ENCODE measurements at regions not wholly inside any gene's neighbourhood (a gene's known extent, or its start where the extent isn't known, plus 50 kb on each side); places are given as distances from the start of the nearest gene placed in this dataset.

GRCh38 chr6:80622641-80623040, 516.2 kb downstream of the BCKDHB start (continued):
- TF ChIP-seq ZBTB33 (IDR thresholded peaks at IDR 0.05; ENCODE audit: extremely low read depth, insufficient replicate concordance, low read length) (no peak), TCF7L2 (IDR thresholded peaks at IDR 0.05; ENCODE audit: borderline replicate concordance, extremely low read depth, insufficient read depth, insufficient read length) (no peak)

DNA sequence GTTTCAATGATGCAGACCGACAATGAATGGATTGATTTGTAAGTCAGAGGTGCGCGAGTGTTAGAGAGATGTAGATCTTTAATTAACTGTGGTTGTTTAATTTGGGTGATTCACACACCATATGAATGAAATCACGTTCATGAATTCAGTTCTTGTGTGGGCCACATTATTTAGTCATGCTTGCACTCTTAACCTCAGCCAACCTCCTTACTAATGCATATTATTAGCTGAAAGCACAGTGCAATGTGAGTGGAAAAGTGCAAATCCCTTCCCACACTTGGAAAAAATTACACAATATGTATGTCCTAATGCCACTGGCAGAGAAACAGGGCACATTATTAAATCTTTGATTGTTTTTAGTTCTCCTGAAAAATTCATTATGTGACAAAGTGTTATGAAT, 512.5 kb downstream of the BCKDHB start:
- Histone ChIP-seq H3K9me2 (ENCODE audit: insufficient read depth) (no peaks in the 10 kb centered on the region), H3K9me3 (ENCODE audit: control insufficient read depth in 1 of 2, insufficient read depth in 1 of 2, low read depth in 1 of 2, low read length in 2 of 2) (no peaks in the 10 kb centered on the region), H2AFZ (ENCODE audit: low read depth, low read length, poor library complexity, severe bottlenecking) (no peak overlapping the region), H3K27me3 (ENCODE audit: insufficient read depth, low read length) (no peaks in the 10 kb centered on the region), H3K27ac (ENCODE audit: low read depth, low read length) (no peak overlapping the region), H3K4me3 (replicated peaks in 1 of 2; ENCODE audit: low read depth in 1 of 2, low read length in 2 of 2) (no peak overlapping the region), H3K4me1 (ENCODE audit: control insufficient read depth in 1 of 2, insufficient read depth in 2 of 2, low read length in 2 of 2) (no peaks in the 10 kb centered on the region), H3K4me2 (ENCODE audit: low read length) (no peak overlapping the region), H3K9ac (ENCODE audit: low read length) (no peak overlapping the region), H4K20me1 (ENCODE audit: insufficient read depth) (no peaks in the 10 kb centered on the region), H3K79me2 (ENCODE audit: insufficient read depth, low read length) (no peaks in the 10 kb centered on the region), H3K36me3 (ENCODE audit: control insufficient read depth in 1 of 2, insufficient read depth in 2 of 2, low read length in 2 of 2) (no peaks in the 10 kb centered on the region)
- no peak for TF ChIP-seq JUND (IDR thresholded peaks at IDR 0.05)
- TF ChIP-seq CTCF (IDR thresholded peaks at IDR 0.05 in 2 of 3, conservative IDR thresholded peaks at IDR 0.05 in 1 of 3; ENCODE audit: borderline replicate concordance in 1 of 3, insufficient read depth in 1 of 3, low read depth in 2 of 3, low read length in 2 of 3), result no peak
- no peak for TF ChIP-seq EGR1 (IDR thresholded peaks at IDR 0.05; ENCODE audit: low read depth)
- TF ChIP-seq SP1 (IDR thresholded peaks at IDR 0.05; ENCODE audit: low read depth), result no peak
- TF ChIP-seq ELF1 (IDR thresholded peaks at IDR 0.05; ENCODE audit: borderline replicate concordance, low read depth), result no peak
- no peak for TF ChIP-seq EZH2phosphoT487 (IDR thresholded peaks at IDR 0.05; ENCODE audit: borderline replicate concordance)
- TF ChIP-seq CBX3 (IDR thresholded peaks at IDR 0.05; ENCODE audit: low read depth), result no peak
- TF ChIP-seq CEBPB (IDR thresholded peaks at IDR 0.05; ENCODE audit: low read depth), result no peak
- TF ChIP-seq ZFX (IDR thresholded peaks at IDR 0.05), result no peak
- POLR2A ChIA-PET, result no interaction called here
- BruUV-seq (replicated peaks), result no TSS peak
- ATAC-seq (no peak), DNase-seq (ENCODE audit: low read depth, low spot score) (no peak)
- CTCF ChIA-PET, result no interaction called here
- RAD21 ChIA-PET (ENCODE audit: low non-redundant PET in 1 of 2, low total read pairs in 2 of 2, uncharacterized antibody in 2 of 2, unreplicated experiment in 2 of 2), result no interaction called here
- intact Hi-C loops (cut with micrococcal nuclease), result no loop called here
